K562 (cell line): ENCODE measurements at regions not wholly inside any gene's neighbourhood (a gene's known extent, or its start where the extent isn't known, plus 50 kb on each side); places are given as distances from the start of the nearest gene placed in this dataset.

ENCODE experiments used
- ATAC-seq: fragments of 200-7000 bp; cut with Tn5 transposase; 3 replicates; pipeline ENCODE4 v1.9.1; 2020; ENCODE audit warnings: moderate library complexity
- BruUV-seq: library from RNA; stranded (reverse); fragments of 400-500 nt; replicated peaks from 2 replicates; lab custom pipeline; 2021; lab: Mats Ljungman, UMichigan
- CTCF ChIA-PET: fragments of 300-600 bp; formaldehyde crosslinking; extraction: SDS; loops from one replicate; lab custom pipeline; 2021; ENCODE audit warnings: low intra/inter-chr PET ratio; lab: Yijun Ruan, JAX
- POLR2A ChIA-PET: fragments of 300-600, 350-650 bp; sonication (Branson Sonifier 250); formaldehyde crosslinking; extraction: SDS; loops from one replicate; lab custom pipeline; 2021; ENCODE audit warnings: antibody characterized with exemption, inconsistent platforms; lab: Yijun Ruan, JAX
- DNase-seq, 4 experiments: peaks; one replicate each; pipeline versions ENCODE4 v3.0.0 to v3.0.0-alpha.2; 2011 to 2018; ENCODE audit warnings: low spot score in 3 of 4, mixed read lengths in 3 of 4; ENCODE audit errors: extremely low read depth in 1 of 4
- FAIRE-seq: peaks from 2 replicates; lab custom pipeline; 2011; peaks lifted over from hg19 to GRCh38; lab: Jason Lieb, UNC
- H2AFZ ChIP-seq: 2 replicates; pipeline ENCODE4 v1.6.0; 2011; ENCODE audit warnings: low read depth, low read length, control low read depth, inconsistent platforms
- H3K27ac ChIP-seq: fragments of 200-600 bp; 3 replicates; pipeline ENCODE4 v1.8.0; 2011; ENCODE audit warnings: low read depth, mild to moderate bottlenecking, control low read depth, inconsistent platforms, low read length, moderate library complexity, mixed read lengths; ENCODE audit errors: extremely low read depth
- H3K27me3 ChIP-seq, 2 experiments: fragments of 300-600 bp in 1 of 2; 2 replicates in 1 of 2; 3 replicates in 1 of 2; pipeline versions ENCODE4 v1.6.0 to v1.8.0; 2011; ENCODE audit warnings: inconsistent platforms in 2 of 2, low read length in 2 of 2, mild to moderate bottlenecking in 1 of 2, mixed read lengths in 1 of 2, moderate library complexity in 1 of 2; ENCODE audit not compliant: control insufficient read depth in 2 of 2, insufficient read depth in 2 of 2
- H3K36me3 ChIP-seq: fragments of 300-600 bp; 3 replicates; pipeline ENCODE4 v1.8.0; 2011; ENCODE audit warnings: mild to moderate bottlenecking, low read length, inconsistent platforms; ENCODE audit not compliant: control insufficient read depth, insufficient read depth
- H3K4me1 ChIP-seq, 2 experiments: fragments of 200-600 bp in 1 of 2; replicated peaks in 1 of 2; 2 replicates in 1 of 2; 3 replicates in 1 of 2; pipeline versions ENCODE4 v1.5.1 to v1.8.0; 2011; ENCODE audit warnings: inconsistent platforms in 2 of 2, low read length in 2 of 2, mild to moderate bottlenecking in 1 of 2, mixed read lengths in 1 of 2, moderate library complexity in 1 of 2; ENCODE audit not compliant: control insufficient read depth in 2 of 2, insufficient read depth in 2 of 2
- H3K4me2 ChIP-seq: 2 replicates; pipeline ENCODE4 v1.6.1; 2011; ENCODE audit warnings: low read length, control low read depth, inconsistent platforms, mixed read lengths; ENCODE audit not compliant: insufficient read depth
- H3K4me3 ChIP-seq: fragments of 200-600 bp; sonication (generic), shearing (Covaris generic); 2 replicates; pipeline ENCODE4 v1.5.1; 2016; ENCODE audit warnings: control low read depth, inconsistent platforms
- H3K79me2 ChIP-seq: fragments of 200-600 bp; 3 replicates; pipeline ENCODE4 v1.8.0; 2011; ENCODE audit warnings: low read length, inconsistent platforms; ENCODE audit not compliant: control insufficient read depth, insufficient read depth
- H3K9ac ChIP-seq, 2 experiments: 2 replicates each; pipeline versions ENCODE4 v1.6.0 to v1.6.1; 2011; ENCODE audit warnings: low read depth in 2 of 2, low read length in 2 of 2, control low read depth in 1 of 2, inconsistent platforms in 1 of 2, mild to moderate bottlenecking in 1 of 2, mixed read lengths in 1 of 2; ENCODE audit not compliant: insufficient read depth in 1 of 2
- H3K9me1 ChIP-seq: one replicate; pipeline ENCODE4 v1.6.0; 2011; ENCODE audit warnings: inconsistent platforms, mild to moderate bottlenecking, low read length, moderate library complexity; ENCODE audit not compliant: control insufficient read depth, insufficient read depth
- H3K9me3 ChIP-seq: replicated peaks from 2 replicates; pipeline ENCODE4 v1.5.1; 2011; ENCODE audit warnings: low read depth, low read length, inconsistent platforms; ENCODE audit not compliant: control insufficient read depth, insufficient read depth
- H4K20me1 ChIP-seq: replicated peaks from 2 replicates; pipeline ENCODE4 v1.6.1; 2011; ENCODE audit warnings: low read length, inconsistent platforms, mixed read lengths; ENCODE audit not compliant: control insufficient read depth, insufficient read depth
- BHLHE40 ChIP-seq: IDR thresholded peaks from 2 replicates; pipeline ENCODE4 v1.6.1; 2011; ENCODE audit warnings: low read length, improper control_type of control experiment
- C11orf30 ChIP-seq: fragments of 450-650 bp; IDR thresholded peaks from 2 replicates; pipeline ENCODE4 v1.6.1; 2016; ENCODE audit warnings: low read depth, mild to moderate bottlenecking
- ESRRA ChIP-seq: fragments of 450-650 bp; IDR thresholded peaks from 2 replicates; pipeline ENCODE4 v1.6.1; 2014; ENCODE audit warnings: low read depth, mild to moderate bottlenecking, moderate library complexity, borderline replicate concordance
- KHSRP ChIP-seq: fragments of 450-650 bp; IDR thresholded peaks from 2 replicates; pipeline ENCODE4 v1.6.1; 2017
- RBBP5 ChIP-seq: fragments of 200-600 bp; sonication (generic); IDR thresholded peaks from 2 replicates; pipeline ENCODE4 v1.6.1; 2012; ENCODE audit warnings: borderline replicate concordance, mild to moderate bottlenecking, low read length, control low read depth, inconsistent platforms; ENCODE audit not compliant: insufficient read depth, poor library complexity, severe bottlenecking
- SRSF3 ChIP-seq: fragments of 200-400 bp; formaldehyde crosslinking; IDR thresholded peaks from 2 replicates; pipeline ENCODE4 v1.6.1; 2016; ENCODE audit warnings: mild to moderate bottlenecking, low read length, moderate library complexity; ENCODE audit not compliant: insufficient read depth
- ZNF778 ChIP-seq: fragments of 450-650 bp; formaldehyde crosslinking; IDR thresholded peaks from 2 replicates; pipeline ENCODE4 v1.4.0; 2020; ENCODE audit warnings: mild to moderate bottlenecking, moderate library complexity
- WGBS: fragments of 100-300 bp; shearing (Covaris generic); methylation state at CpG from one replicate; pipeline ENCODE4 v1.1.6; 2016; ENCODE audit warnings: low coverage, mixed read lengths; ENCODE audit not compliant: insufficient coverage; ENCODE audit errors: missing lambda C conversion rate; 5-methylcytosine and 5-hydroxymethylcytosine counted together
- in situ Hi-C: fragments of 300-500 bp; cut with MboI; formaldehyde crosslinking; loops from 4 replicates; pipeline ENCODE4 v1.15.0; 2018; ENCODE audit warnings: inconsistent platforms, mixed read lengths
- intact Hi-C: fragments of 100-400 bp; cut with micrococcal nuclease; formaldehyde crosslinking; loops from 2 replicates; pipeline ENCODE4 v1.14.2; 2022
- TF ChIP-seq, protein P1 (sequence below): sonication (generic); IDR thresholded peaks from 2 replicates; pipeline ENCODE4 v1.6.1; 2016

GRCh38 chr11:57904376-57904775 lies 119.3 kb upstream of the OR9Q1 start:
- WGBS: 74% methylated on average over 10 of the region's 10 CpGs
- Histone ChIP-seq H3K36me3 (no peaks in the 10 kb centered on the region), H3K27ac (no peak overlapping the region), H3K79me2 (no peaks in the 10 kb centered on the region), H3K9me1 (no peaks in the 10 kb centered on the region), H3K9ac (no peak overlapping the region), H4K20me1 (no peaks in the 10 kb centered on the region), H3K4me2 (no peak overlapping the region), H3K27me3 (no peaks in the 10 kb centered on the region), H3K9me3 (no peaks in the 10 kb centered on the region), H3K4me1 (peaks cover 27 to 53% of the 10 kb centered on the region in 2 experiments), H2AFZ (peak overlapping the region; percentile 87), H3K4me3 (no peak overlapping the region)
- no peak for DNase-seq
- no peak for FAIRE-seq
- TF ChIP-seq C11orf30: no peak
- TF ChIP-seq ESRRA: no peak
- TF ChIP-seq, protein P1, sequence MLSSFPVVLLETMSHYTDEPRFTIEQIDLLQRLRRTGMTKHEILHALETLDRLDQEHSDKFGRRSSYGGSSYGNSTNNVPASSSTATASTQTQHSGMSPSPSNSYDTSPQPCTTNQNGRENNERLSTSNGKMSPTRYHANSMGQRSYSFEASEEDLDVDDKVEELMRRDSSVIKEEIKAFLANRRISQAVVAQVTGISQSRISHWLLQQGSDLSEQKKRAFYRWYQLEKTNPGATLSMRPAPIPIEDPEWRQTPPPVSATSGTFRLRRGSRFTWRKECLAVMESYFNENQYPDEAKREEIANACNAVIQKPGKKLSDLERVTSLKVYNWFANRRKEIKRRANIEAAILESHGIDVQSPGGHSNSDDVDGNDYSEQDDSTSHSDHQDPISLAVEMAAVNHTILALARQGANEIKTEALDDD: no peak
- TF ChIP-seq RBBP5: no peak
- no peak for TF ChIP-seq SRSF3
- no peak for TF ChIP-seq KHSRP
- no peak for TF ChIP-seq BHLHE40
- no peak for TF ChIP-seq ZNF778 (CRISPR knock-in tag)
- no TSS peak for BruUV-seq
- ChIA-PET CTCF (no interaction called here), POLR2A (no interaction called here)
- in situ Hi-C loops: no loop called here
- intact Hi-C loops: no loop called here
- no peak for ATAC-seq
